ENCODE measurements at regions not wholly inside any gene's neighbourhood (a gene's known extent, or its start where the extent isn't known, plus 50 kb on each side); places are given as distances from the start of the nearest gene placed in this dataset.

DNA sequence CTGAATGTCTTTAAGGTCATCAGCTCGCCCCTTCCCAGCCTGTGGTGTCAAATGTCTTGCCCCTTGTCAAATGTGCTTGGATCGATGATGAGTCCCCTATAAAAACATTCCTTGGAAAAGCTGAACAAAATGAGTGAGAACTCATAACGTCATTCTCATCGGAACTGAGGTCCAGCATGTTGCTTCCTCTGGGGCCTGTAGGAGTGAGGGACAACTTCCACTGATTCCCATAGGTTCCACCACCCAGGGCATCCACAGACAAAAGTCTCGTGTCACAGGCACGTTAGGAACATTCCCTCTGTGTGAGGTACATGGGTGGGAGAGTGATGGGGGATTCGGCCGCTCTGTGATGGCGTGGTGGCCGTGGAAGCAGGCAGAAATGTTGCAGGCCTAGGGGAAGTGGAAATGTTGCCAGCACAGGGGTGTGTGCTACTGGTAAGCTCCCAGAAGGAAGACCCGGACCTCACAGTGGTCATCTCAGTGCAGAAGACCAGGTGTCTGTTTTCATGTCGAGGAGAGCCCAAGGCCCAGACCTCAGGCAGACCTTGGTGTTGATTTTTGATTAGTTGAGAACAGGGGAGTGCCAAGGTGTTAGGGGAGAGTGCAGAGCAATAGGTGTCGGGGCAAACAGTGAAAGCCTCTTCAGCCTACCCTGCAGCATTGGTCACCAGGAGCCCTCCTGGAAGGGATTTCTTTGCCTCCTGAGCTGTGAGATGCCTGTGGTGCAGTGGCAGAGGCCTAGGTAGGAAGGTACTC lies 96.8 kb downstream of the SNRPN start:
- DNase-seq (ENCODE audit: extremely low read depth in 1 of 11, low read depth in 9 of 11, low spot score in 4 of 11) = no peak

DNA sequence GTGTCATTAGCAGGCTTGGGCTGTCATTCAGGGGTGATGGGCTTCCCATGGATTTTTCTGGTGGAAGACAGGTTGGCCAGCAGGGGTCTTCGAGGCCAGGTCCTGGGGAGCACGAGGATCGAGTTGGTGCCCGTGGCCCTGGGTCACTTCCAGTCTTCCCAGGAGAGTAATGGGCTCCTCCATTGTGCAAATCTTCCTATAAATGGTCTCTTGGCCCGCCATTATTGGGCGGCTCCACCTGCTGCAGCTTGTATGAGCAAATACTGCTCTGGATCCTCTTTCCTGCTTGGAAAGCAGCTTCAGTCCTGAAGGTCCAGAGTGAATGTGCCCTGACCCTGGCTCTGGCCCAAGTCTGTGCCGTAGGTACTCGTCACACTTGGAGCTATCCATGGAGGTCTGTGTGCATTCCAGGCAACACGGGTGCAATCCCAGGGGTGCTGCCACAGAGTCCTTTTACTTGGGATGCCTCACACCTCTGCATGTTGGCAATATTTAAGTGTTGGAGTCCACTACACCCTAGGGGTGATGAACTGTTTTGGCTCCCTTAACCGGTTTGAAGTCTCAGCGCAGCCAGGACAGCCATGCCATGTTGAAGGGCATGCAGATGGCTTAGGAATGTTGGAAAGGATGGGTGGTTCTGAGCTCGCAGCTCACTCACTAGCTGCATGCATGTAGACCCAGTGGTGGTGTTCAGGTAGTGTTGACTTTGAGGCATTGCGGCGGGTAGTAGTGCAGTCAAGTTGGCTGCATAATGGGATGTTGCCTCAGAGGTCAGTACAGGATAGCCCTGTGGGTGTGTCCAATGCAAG lies 97.6 kb downstream of the SNRPN start:
- DNase-seq (ENCODE audit: extremely low read depth in 1 of 11, low read depth in 9 of 11, low spot score in 4 of 11) = no peak

DNA sequence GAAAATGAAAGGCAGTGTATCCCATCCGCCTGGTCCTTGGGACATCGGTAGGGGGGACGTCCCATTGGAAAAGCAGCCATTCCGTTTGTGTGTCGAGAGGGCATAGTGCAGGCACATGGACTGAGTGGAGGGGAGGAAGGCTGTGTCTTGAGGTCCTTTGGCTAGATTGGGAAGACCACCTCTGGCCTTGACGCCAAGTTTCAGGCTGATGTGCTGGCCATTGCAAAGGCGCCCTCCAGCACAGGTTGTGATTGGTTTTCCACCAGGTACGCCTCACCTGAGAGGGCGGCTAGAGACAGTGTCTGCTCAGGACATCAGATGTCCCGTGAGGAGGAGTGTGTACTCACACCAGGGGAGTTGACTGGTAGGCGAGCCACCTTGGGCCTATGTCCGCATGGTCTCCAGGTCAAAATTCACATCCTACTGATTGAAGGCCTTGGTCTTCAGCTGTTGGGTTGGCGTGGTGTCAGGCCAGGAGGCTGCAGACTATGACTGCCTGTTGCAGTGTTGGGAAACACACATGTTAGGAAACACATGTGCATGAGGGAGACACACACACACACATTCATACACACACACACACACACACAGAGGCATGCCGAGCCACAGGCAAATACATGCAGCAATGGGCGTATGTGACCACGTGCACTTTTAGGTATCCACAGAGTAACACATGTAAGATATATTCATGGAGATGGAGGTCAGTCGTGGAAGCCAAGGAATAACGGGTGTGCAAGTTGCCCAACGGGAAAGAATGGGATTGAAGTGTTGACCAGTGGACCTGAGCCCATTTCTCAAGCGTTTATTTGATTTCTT lies 98.4 kb downstream of the SNRPN start:
- DNase-seq (ENCODE audit: extremely low read depth in 1 of 11, low read depth in 9 of 11, low spot score in 4 of 11) = no peak

DNA sequence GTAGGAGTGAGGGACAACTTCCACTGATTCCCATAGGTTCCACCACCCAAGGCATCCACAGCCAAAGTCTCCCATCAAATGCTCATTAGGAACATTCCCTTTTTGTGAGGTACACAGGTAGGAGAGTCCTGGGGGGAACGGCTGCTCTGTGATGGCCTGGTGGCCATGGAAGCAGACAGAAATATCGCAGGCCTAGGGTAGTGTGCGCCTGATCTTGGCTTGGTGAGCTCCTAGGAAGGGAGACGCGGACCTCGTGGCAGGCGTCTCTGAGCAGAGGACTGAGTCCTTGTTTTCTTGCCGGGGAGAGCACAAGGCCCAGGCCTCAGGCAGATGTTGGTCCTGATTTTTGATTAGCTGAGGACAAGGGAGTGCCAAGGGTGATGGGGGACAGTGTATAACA lies 99.5 kb downstream of the SNRPN start:
- DNase-seq (ENCODE audit: extremely low read depth in 1 of 11, low read depth in 9 of 11, low spot score in 4 of 11) = no peak

DNA sequence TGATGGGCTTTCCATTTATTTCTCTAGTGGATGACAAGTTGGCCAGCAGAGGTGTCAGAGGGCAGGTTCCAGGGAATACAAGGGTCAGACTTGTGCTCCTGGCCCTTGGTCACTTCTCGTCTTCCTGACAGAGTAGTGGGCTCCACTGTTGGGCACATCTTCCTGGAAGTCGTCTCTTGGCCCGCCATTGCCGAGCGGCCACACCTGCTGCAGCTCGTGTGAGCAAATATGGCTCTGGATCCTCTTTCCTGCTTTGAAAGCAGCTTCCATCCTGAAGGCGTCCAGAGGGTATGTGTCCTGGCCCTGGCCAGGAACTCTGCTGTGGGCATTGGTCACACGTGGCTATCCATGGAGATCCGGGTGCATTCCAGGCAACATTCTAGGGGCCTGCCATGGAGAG lies 100.2 kb downstream of the SNRPN start:
- DNase-seq (ENCODE audit: extremely low read depth in 1 of 11, low read depth in 9 of 11, low spot score in 4 of 11) = no peak

DNA sequence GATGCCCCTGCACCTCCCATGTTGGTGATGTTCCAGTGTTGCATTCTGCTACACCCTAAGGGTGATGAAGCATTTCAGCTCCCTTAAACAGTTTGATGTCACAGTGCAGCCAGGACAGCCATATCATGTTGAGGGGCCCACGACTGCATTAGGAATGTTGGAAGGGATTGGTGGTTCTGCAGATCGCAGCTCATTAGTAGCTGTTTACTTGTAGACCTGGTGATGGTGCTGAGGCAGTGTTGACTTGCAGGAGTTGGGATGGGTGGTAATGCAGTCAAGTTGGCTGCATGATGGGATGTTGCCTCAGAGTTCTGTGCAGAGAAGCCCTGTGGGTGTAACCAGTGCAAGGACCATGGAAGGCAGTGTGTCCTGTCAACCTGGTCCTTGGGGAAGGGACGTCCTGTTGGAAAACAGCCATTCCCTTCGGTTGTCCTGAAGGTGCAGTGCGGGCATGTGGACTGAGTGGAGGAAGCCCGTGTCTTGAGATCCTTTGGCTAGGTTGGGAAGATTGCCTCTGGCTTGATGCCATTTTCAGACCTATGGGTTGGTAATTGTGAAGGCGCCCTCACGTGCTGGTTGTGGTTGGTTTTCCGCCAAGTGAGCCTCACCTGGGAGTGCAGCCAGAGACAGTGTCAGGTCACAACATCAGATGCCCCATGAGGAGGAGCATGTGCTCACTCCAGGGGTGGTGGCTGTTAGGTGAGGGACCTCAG lies 100.7 kb downstream of the SNRPN start:
- no peak for DNase-seq (ENCODE audit: extremely low read depth in 1 of 11, low read depth in 9 of 11, low spot score in 4 of 11)

DNA sequence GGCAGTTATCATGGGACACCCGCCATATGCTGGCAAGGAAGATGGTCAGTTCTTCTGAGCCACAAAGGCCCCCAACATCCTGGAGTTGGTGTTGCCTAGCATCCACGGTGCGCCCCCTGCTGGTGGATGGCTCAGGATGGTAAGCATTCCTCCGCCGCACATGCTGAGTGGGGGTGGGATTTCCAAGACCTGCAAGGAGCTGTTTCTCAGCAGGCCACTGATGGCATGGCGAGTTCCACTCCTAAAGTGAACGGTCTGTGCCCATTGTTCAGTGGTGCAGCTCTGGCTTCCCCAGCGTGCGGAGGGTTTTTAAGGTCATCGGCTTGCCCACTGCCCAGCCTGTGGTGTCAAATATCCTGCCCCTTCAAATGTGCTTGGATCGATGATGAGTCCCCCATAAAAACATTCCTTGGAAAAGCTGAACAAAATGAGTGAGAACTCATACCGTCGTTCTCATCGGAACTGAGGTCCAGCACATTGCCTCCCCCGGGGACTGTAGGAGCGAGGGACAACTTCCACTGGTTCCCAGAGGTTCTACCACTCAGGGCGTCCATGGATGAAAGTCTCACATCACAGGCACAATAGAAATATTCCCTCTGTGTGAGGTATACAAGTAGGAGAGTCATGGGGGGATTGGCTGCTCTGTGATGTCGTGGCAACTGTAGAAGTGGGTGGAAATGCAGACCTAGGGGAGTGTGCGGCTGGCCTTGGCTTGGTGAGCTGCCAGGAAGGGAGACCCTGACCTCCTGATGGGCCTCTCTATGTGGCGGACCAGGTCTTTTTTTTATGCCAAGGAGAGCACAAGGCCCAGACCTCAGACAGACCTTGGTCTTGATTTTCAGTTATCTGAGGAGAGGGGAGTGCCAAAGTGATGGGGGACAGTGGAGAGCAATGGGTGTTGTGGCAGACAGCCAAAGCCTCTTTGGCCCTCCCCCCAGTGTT lies 102.0 kb downstream of the SNRPN start:
- DNase-seq (ENCODE audit: extremely low read depth in 1 of 11, low read depth in 9 of 11, low spot score in 4 of 11) = no peak

DNA sequence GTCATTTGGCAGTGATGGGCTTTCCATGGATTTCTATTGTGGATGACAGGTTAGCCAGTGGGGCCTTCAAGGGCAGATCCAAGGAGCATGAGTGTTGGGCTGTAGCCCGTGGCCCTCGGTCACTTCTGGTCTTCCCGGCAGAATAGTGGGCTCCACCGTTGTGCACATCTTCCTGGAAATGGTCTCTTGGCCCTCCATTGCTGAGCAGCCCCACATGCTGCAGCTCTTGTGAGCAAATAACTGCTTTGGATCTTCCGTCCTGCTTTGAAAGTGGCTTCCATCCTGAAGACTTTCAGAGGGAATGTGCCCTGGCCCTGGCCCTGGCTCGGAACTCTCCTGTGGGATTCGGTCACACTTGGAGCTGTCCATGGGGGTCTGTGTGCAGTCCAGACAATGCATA lies 102.8 kb downstream of the SNRPN start:
- DNase-seq (ENCODE audit: extremely low read depth in 1 of 11, low read depth in 9 of 11, low spot score in 4 of 11) = no peak

DNA sequence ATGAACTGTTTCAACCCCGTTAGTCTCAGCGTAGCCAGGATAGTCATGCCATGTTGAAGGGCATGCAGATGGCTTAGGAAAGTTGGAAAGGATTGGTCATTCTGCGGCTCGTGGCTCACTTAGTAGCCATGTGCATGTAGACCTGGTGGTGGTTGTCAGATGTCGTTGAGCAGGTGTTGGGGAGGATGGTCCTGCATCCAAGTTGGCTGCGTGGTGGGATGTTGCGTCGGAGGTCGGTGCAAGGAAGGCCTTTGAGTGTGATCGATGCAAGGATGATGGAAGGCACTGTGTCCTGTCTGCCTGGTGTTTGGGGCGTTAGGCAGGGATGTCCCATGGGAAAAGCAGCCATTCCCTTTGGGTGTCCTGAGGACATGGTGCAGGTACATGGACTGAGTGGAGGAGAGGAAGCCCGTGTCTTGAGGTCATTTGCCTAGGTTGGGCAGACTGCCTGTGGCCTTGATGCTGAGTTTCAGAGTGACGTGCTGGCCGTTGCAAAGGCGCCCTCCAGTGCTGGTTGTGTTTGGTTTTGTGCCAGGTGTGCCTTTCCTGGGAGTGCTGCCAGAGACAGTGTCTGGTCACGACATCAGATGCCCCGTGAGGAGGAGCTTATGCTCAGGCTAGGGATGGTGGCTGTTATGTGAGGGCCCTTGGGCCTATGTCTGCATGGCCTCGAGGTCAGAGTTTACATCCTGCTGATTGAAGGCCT lies 103.4 kb downstream of the SNRPN start:
- no peak for DNase-seq (ENCODE audit: extremely low read depth in 1 of 11, low read depth in 9 of 11, low spot score in 4 of 11)

DNA sequence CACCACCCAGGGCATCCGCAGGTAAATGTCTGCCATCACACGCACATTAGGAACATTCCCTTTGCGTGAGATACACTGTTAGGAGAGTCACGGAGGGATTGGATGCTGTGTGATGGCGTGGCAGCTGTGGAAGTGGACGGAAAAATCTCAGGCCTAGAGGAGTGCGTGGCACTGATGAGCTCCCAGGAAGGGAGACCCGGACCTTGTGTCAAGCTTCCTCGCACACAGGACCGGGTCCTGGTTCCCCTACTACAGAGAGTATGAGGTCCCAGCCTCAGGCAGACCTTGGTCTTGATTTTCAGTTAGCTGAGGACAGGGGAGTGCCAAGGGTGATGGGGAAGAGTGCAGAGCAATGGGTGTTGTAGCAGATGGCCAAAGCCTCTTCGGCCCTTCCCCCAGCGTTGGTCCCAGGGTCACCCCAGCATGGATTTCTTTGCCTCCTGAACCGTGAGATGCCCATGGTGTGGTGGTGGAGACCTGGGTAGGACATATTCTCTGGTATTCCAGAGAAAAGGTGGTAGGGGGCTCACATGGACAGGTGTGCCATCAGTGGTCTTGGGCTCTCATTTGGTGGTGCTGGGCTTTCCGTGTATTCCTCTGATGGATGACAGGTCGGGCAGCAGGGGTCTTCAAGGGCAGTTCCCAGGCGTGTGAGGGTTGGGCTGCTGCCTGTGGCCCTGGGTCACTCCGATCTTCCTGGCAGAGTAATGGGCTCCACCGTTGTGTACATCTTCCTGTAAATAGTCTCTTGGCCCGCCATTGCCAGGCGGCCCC lies 105.1 kb downstream of the SNRPN start:
- no peak for DNase-seq (ENCODE audit: extremely low read depth in 1 of 11, low read depth in 9 of 11, low spot score in 4 of 11)

DNA sequence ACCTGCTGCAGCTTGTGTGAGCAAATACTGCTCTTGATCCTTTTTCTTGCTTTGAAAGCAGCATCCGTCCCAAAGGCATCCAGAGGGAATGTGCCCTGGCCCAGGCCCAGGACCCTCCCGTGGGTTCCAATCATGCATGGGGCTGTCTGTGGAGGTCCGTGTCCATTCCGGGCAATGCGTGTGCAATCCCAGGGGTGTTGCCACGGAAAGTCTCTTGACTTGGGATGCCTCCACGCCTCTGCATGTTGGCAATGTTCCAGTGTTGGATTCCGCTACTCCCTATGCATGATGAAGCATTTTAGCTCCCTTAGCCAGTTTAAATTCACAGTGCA lies 105.7 kb downstream of the SNRPN start:
- DNase-seq (ENCODE audit: extremely low read depth in 1 of 11, low read depth in 9 of 11, low spot score in 4 of 11) = no peak

DNA sequence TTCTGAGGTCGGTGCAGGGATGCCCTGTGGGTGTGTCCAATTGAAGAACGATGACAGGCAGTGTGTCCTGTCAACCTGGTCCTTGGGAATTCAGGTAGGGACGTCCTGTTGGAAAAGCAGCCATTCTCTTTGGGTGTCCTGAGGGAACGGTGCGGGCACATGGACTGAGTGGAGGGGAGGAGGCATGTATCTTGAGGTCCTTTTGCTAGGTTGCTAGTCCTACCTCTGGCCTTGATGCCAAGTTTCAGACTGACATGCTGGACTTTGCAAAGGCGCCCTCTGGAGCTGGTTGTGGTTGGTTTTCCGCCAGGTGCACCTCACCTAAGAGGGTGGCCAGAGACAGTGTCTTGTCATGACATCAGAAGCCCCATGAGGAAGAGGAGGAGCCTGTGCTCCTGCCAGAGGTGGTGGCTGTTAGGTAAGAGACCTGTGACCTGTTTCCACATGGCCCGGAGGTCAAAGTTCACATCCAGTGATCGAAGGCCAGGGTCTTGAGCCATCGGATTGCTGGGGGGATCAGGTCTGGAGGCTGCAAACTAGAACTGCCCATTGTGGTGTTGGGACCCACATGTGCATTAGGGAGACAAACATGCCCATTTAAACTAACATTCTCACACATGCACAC lies 106.3 kb downstream of the SNRPN start:
- no peak for DNase-seq (ENCODE audit: extremely low read depth in 1 of 11, low read depth in 9 of 11, low spot score in 4 of 11)

DNA sequence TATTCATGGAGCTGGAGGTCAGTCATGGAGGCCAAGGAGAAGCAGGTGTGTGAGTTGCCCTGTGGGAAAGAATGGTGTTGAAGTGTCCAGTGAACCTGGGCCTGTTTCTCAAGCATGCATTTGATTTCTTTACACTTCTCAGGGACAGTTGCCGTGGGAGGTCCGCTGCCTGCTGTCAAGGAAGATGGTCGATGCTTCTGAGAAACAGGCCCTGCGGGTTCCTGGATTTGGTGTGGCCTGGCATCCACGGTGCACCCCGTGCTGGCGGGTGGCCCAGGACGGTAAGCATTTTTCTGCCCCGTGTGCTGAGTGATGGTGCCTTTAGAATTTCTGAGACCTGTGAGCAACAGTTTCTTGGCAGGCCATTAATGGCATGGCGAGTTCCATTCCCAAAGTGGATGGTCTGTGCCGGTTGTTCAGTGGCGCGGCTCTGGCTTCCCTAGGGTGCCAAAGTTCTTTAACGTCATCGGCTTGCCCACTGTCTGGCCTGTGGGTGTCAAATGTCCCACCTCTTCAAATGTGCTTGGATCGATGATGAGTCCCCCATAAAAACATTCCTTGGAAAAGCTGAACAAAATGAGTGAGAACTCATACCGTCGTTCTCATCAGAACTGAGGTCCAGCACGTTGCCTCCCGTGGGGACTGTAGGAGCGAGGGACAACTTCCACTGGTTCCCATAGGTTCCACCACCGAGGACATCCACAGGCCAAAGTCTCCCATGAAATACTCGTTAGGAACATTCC lies 107.2 kb downstream of the SNRPN start:
- no peak for DNase-seq (ENCODE audit: extremely low read depth in 1 of 11, low read depth in 9 of 11, low spot score in 4 of 11)

DNA sequence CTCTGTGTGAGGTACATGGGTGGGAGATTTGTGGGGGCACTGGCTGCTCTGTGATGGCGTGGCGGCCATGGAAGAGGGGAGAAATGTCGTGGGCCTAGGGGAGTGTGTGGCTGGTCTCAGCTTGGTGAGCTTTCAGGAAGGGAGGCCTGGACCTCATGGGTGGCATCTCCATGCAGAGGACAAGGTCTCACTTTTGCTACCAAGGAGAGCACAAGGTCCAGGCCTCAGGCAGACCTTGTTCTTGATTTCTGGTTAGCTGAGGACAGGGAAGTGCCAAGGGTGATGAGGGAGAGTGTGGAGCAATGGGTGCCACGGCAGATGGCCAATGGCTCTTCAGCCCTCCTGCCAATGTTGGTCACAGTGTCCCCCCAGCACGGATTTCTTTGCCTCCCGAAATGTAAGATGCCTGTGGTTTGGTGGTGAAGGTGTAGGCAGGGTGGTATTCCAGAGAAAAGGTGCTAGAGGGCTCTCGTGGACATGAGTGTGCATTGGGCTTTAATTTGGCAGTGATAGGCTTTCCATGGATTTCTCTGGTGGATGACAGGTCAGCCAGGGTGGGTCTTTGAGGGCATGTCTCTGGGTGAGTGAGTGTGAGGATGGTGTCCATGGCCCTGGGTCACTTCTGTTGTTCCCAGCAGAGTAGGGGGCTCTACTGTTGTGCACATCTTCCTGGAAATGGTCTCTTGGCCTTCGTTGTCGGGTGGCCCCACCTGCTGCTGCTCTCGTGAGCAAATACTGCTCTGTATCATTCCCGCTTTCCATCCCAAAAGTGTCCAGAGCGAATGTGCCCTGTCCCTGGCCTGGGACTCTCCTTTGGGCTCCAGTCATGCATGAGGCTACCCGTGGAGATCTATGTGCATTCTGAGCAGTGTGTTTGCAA lies 108.0 kb downstream of the SNRPN start:
- no peak for DNase-seq (ENCODE audit: extremely low read depth in 1 of 11, low read depth in 9 of 11, low spot score in 4 of 11)

DNA sequence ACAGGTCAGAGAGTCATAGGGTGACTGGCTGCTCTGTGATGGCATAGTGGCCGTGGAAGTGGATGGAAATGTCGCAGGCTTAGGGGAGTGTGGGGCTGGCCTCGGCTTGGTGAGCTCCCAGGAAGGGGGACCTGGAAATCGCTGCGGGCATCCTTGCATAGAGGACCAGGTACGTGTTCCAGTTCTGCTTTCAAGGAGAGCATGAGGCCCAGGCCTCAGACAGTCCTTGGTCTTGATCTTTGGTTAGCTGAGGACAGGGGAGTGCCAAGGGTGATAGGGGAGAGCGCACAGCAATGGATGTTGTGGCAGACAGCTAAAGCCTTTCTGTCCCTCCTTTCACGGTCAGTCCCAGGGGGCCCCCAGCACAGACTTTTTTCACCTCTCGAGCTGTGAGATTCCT lies 110.5 kb downstream of the SNRPN start:
- DNase-seq (ENCODE audit: extremely low read depth in 1 of 11, low read depth in 9 of 11, low spot score in 4 of 11) = no peak
